WTC11 (cell line): ENCODE measurements at regions not wholly inside any gene's neighbourhood (a gene's known extent, or its start where the extent isn't known, plus 50 kb on each side); places are given as distances from the start of the nearest gene placed in this dataset.

Experiments used
- CREB1 ChIP-seq: sonication (generic); formaldehyde crosslinking; IDR thresholded peaks from 2 replicates; pipeline ENCODE4 v1.8.0; 2023; ENCODE audit warnings: mild to moderate bottlenecking, missing genetic modification reagents
- CTCF ChIP-seq: fragments of 200-600 bp; IDR thresholded peaks from 2 replicates; pipeline ENCODE4 v1.8.0; 2022; ENCODE audit warnings: antibody characterized with exemption
- ETV6 ChIP-seq: sonication (generic); formaldehyde crosslinking; IDR thresholded peaks from 2 replicates; pipeline ENCODE4 v1.8.1; 2022; ENCODE audit warnings: mild to moderate bottlenecking, missing genetic modification reagents
- HMGXB4 ChIP-seq: sonication (generic); formaldehyde crosslinking; IDR thresholded peaks from 2 replicates; pipeline ENCODE4 v1.8.1; 2023; ENCODE audit warnings: mild to moderate bottlenecking, moderate library complexity, missing genetic modification reagents
- JAZF1 ChIP-seq: fragments of 250-450 bp; sonication (Bioruptor Pico); IDR thresholded peaks from 2 replicates; pipeline ENCODE4 v1.9.0; 2021; ENCODE audit warnings: moderate library complexity, mild to moderate bottlenecking, inconsistent platforms
- ZNF138 ChIP-seq: sonication (generic); formaldehyde crosslinking; conservative IDR thresholded peaks from 2 replicates; pipeline ENCODE4 v1.8.1; 2022; ENCODE audit warnings: mild to moderate bottlenecking, moderate library complexity, missing genetic modification reagents
- ZNF263 ChIP-seq: sonication (generic); formaldehyde crosslinking; IDR thresholded peaks from 2 replicates; pipeline ENCODE4 v1.8.1; 2022; ENCODE audit warnings: low read depth, mild to moderate bottlenecking, moderate library complexity, missing genetic modification reagents
- ZNF532 ChIP-seq: fragments of 250-450 bp; sonication (Bioruptor Pico); IDR thresholded peaks from 2 replicates; pipeline ENCODE4 v1.9.0; 2021; ENCODE audit warnings: mild to moderate bottlenecking, borderline replicate concordance

GRCh38 chr20:53856300-53857295, 213.8 kb downstream of the BCAS1 start:
- TF ChIP-seq CTCF (no peak), JAZF1 (no peak), ZNF532 (no peak), HMGXB4 (CRISPR knock-in tag) (no peak), ZNF138 (CRISPR knock-in tag) (no peak), ETV6 (CRISPR knock-in tag) (no peak), CREB1 (CRISPR knock-in tag) (no peak), ZNF263 (CRISPR knock-in tag) (no peak)
